ENCODE measurements at regions not wholly inside any gene's neighbourhood (a gene's known extent, or its start where the extent isn't known, plus 50 kb on each side); places are given as distances from the start of the nearest gene placed in this dataset.
A peak's percentile ranks its signal among the peaks of the same experiment; 100 is the strongest.

DNA sequence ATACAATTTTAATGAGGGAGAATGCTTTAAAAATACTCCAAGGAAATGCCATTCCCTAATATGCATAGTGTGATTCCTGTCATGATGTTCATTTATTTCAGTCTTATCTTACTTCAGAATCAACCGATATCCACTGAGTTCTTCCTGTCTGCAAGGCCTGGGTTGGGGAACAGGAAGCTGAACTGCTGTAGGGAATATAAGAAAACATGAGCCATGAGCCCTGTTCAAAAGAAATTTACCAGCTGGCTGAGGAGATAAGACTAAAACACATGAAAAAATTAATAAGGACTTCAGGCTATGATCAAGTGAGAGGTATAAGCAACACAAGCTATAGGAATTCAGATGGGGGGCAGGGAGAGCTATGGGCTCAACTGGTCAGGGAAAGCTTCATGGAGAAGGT, 184.7 kb downstream of the PLPP4 start:
- no peak for DNase-seq

GRCh38 chr10:120643351-120643750, 186.3 kb downstream of the PLPP4 start:
- DNase-seq = no peak

GRCh38 chr10:120644556-120645410, 187.8 kb downstream of the PLPP4 start:
- DNase-seq = no peak

DNA sequence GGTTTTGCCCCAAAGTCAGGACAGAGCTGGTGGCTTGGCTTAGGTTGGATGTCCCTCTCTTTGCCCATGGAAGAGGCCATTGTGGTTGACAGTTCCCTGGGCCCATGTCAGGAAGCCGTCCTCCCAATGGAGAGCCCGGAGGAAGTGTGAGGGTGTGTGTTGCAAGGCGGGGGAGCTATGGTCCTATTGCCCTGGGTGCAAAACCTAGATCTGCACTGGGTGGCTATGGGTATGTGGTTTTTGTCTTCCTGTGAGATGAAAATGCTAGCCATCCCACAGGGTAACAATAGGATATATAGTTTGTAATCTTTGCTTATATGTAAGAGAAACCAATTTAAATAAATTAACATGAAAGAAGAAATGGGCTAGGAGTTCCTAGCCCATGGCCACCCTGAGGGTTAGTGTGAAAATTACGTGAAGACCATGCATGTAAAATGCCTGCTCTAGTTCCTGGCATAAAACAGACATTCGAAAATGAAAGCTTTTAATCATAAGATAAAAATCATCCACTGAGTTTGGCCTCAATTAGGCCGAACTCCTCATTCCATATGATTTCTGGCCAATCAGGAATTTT, 189.2 kb downstream of the PLPP4 start:
- DNase-seq = no peak

DNA sequence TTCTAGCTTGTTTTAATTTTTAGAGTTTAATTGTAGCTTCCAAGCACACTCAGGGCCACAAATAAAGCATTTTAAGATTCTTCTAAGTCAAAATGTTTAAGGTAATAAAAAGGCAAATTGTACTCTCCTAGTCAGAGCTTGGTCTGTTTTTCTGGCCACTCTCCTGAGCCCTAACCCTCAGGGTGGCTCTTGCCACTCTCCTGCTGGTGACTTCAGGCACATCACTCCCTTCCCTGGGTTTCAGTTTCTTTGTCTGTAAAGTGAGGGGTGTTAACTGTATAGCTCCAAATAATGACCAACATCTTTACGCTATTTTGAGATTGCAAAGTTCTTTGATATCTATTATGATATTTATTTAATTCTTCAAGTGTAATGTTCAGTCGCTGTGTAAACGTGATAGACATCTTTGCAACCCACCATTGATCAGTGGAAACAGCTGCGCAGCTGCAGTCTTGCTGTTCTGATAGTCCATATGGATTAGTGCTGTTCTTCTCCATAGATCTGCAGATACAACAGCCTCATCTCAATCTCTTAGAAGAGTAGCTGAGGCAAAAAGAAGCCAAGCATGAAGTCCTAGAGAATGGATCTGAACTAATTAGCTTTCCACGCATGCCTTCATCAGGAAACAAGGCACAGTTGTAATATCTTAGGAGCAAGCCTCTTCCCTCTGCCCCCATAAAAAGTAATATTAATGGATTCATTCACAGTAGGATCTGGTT, 189.9 kb downstream of the PLPP4 start:
- no peak for DNase-seq

DNA sequence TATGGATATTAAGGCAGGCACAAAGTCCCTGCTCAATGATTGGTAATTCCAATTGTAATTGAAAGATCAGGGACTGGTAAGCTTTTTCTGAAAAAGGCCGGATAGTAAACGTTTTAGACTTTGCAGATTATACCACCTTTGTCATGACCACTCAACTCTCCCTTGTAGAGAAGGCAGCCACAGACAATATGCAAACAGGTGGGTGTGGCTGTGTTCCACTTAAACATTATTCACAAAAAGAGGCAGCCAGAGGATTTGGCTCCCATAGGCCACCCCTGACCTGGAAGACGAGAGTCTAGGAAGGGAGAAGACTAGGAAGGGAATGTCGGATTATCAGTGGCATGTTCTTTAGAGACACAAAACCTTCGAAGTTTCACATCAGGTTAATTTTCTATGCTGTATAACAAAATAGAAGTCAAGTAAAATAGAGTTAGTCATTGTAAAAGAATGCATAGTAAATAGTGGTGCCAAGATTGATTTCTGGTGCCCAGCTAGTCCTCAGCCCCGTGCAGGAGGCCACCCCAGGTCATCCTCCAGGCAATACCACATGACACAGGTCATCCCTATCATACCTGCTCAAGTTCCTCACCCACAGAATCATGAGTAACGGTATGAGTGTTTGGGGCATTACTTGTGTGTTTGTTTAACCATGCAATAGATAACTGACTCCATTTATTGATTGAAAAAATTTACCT, 193.8 kb downstream of the PLPP4 start:
- DNase-seq = no peak

- no peak for DNase-seq
These were observed 195.1 kb upstream of the WDR11 start for GRCh38 chr10:120656107-120656506.

- DNase-seq = no peak
These were observed 193.8 kb upstream of the WDR11 start for GRCh38 chr10:120657371-120657770.

DNA sequence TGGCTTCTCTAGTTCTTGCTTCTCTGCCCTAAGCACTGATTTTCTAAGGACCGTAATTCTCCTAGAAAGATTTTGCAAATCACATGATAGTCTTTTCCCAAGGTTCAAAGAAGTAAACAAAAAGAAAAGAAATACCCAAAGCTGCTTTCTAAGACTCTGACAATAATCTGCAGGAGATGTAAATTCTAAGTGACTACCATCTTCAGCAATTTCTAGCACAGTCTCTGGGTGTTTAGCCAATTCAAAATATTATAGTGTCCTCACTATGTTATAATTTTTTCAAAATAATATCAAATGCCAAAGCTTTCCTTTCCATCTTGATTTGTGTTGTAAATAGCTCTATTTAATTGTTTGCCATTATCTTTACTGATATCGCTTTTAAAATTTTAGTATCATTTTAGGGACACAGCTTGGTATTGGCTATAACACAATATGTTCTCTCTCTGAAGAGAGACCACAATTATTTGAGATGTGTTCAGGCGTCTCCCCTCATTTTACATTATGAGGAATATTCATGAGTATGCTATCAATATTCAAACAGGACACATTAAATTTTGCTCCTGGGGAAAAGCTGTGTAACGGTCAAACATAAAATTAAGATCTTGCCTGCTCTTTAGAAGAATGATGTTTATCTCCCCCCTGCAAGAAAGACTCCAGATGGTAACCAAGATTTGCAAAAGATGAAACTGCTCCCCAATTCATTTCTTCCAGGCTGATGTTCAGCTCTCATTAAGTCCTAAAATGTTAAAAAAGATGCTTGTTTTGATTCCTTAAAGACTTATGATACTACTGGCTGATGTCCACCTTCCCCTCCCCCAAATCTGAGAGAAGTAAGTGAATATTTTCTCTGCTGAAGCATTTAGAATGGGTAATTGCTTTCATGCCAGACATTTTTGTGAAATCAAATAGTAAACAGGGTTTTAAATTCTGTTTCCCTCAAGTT, 191.9 kb upstream of the WDR11 start:
- DNase-seq = no peak

- DNase-seq = peak; percentile 0
These were observed 184.9 kb upstream of the WDR11 start for GRCh38 chr10:120666308-120666707.

GRCh38 chr10:120667276-120667675, 183.9 kb upstream of the WDR11 start:
- no peak for DNase-seq

- DNase-seq = no peak
These were observed 179.7 kb upstream of the WDR11 start for GRCh38 chr10:120671491-120671890.

- no peak for DNase-seq
These were observed 167.7 kb upstream of the WDR11 start for GRCh38 chr10:120683454-120683853.

DNA sequence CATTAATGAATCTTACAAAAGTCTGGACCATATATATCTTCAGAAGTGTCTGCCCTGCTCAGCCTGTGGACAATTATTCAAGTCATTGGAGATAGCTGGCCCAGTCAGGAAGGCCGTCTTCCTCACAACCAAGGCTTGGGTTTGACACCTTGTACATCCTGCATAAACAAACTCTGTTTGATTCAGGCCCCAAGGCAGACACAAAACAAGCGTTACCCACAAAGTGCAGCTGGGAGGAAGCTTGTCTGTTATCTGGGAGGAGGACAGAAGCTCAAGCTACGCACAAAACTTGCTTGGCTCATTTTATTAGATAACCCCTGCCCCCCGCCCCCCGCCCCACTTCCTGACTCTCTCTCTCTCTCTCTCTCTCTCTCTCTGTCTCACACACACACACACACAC, 166.9 kb upstream of the WDR11 start:
- DNase-seq = no peak

- DNase-seq = no peak
These were observed 166.0 kb upstream of the WDR11 start for GRCh38 chr10:120685136-120685535.

GRCh38 chr10:120688928-120689327, 162.2 kb upstream of the WDR11 start:
- DNase-seq = no peak

DNA sequence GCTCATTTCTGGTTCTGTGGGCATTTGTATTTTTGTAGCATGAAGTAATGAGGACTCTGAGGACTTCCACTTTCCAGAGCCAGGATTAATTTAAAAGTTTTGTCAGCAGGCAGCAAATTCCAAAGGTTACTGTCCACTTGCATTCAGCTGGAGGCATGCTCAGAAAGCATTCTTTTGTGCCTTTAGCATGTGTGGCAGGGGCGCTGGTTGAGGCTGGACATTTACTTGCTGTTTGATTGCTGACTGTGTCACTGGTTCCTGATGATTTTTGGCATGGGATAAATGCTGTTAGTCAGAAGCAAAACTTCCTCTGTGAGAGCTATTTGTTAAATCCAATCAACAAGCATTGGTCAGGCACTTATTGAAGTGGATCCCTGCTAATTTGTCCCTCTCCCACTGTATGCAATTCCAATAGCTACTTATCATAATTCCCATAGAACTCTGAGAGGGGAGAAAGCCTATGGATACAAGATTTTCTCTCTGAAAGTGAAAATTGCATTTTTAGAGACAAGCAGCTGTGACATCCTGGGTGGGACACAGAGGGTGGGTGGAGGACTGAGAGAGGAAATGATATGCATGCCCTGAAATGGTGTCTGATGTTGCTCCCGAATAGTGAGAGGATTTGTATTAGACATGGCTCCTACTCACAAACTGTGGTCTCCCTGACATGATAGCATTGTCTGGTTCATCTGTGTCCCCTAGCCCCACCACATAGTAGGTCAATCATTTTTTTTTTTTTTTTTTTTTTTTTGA, 161.2 kb upstream of the WDR11 start:
- DNase-seq = no peak

- DNase-seq = no peak
These were observed 159.5 kb upstream of the WDR11 start for GRCh38 chr10:120691625-120692024.

GRCh38 chr10:120700426-120700825, 150.7 kb upstream of the WDR11 start:
- DNase-seq = no peak

DNA sequence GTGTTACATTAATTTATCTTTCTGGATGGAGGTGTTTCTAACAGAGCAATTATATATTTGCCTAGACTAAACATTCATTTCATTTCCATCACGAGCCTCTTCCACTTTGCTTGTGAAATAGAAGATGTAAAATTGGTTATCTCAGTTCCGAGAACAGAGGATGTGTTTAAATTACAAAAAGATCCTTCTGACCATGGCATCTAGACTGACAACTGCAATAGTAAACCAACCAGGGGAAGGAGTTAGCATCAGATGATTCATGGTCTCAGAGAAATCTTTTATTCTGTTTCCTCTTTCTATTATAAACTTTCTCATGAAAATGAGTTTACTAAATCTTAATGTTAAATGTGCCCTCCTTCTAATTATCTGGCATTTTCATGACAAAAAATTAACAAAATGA, 149.8 kb upstream of the WDR11 start:
- DNase-seq = no peak

- no peak for DNase-seq
These were observed 149.1 kb upstream of the WDR11 start for GRCh38 chr10:120702032-120702431.
